ENCODE measurements at regions not wholly inside any gene's neighbourhood (a gene's known extent, or its start where the extent isn't known, plus 50 kb on each side); places are given as distances from the start of the nearest gene placed in this dataset.

DNA sequence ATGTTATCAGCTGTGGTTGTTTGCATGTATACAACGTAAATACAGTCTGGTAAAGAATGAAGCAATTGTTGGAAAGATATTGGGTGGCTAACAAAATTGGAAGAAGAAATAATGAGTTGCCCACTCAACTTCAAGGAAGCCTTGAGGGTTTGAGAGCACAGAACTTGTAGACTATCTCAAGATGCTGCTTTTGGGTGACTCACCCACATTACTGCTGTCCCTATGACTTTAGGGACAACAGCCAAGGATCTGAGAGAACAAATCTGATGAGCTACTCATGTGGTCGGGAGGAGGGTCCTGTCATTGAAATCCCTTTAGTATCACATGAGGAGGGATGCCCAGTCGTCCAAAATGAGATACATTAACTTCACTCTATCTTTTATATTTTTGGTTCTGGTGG is 261.8 kb downstream of the GAS1 start:
- TF ChIP-seq, protein P1, sequence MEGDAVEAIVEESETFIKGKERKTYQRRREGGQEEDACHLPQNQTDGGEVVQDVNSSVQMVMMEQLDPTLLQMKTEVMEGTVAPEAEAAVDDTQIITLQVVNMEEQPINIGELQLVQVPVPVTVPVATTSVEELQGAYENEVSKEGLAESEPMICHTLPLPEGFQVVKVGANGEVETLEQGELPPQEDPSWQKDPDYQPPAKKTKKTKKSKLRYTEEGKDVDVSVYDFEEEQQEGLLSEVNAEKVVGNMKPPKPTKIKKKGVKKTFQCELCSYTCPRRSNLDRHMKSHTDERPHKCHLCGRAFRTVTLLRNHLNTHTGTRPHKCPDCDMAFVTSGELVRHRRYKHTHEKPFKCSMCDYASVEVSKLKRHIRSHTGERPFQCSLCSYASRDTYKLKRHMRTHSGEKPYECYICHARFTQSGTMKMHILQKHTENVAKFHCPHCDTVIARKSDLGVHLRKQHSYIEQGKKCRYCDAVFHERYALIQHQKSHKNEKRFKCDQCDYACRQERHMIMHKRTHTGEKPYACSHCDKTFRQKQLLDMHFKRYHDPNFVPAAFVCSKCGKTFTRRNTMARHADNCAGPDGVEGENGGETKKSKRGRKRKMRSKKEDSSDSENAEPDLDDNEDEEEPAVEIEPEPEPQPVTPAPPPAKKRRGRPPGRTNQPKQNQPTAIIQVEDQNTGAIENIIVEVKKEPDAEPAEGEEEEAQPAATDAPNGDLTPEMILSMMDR (IDR thresholded peaks at IDR 0.05; ENCODE audit: unreplicated experiment in 3 of 3) = no peak
- Mint-ChIP-seq H3K36me3 (ENCODE audit: low read depth) (no peaks in the 10 kb centered on the region), H3K4me1 (peaks cover 29% of the 10 kb centered on the region), H3K27ac (peak overlapping the region; percentile 48 to 53 (median 49)), H3K4me3 (no peak overlapping the region), H3K27me3 (ENCODE audit: low read depth) (no peaks in the 10 kb centered on the region), H3K9me3 (no peaks in the 10 kb centered on the region)

DNA sequence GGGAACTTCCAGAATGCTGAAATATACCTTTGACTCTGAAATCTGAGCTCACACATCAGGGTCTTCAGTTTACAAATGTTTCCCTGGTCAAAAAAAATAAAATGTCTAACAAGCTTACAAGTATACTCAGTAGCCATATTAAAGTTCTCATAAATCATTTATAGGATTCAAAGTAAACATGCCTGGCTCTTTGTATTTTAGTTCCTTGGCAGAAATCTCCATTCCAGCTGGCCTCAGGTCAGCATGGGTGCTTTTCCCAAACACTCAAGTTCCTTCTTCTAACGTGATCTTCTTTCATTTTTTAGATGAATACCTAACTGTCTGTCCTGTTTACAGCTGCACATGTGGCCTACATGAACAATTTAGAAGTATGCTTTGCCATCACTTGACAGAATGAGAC is 263.2 kb downstream of the GAS1 start:
- Mint-ChIP-seq H3K36me3 (ENCODE audit: low read depth) (no peaks in the 10 kb centered on the region), H3K4me3 (no peak overlapping the region), H3K4me1 (peaks cover 29% of the 10 kb centered on the region), H3K27ac (peak overlapping the region; percentile 26 to 82 (median 76)), H3K27me3 (ENCODE audit: low read depth) (no peaks in the 10 kb centered on the region), H3K9me3 (no peaks in the 10 kb centered on the region)
- TF ChIP-seq, protein P1 (IDR thresholded peaks at IDR 0.05; ENCODE audit: unreplicated experiment in 3 of 3) = no peak

DNA sequence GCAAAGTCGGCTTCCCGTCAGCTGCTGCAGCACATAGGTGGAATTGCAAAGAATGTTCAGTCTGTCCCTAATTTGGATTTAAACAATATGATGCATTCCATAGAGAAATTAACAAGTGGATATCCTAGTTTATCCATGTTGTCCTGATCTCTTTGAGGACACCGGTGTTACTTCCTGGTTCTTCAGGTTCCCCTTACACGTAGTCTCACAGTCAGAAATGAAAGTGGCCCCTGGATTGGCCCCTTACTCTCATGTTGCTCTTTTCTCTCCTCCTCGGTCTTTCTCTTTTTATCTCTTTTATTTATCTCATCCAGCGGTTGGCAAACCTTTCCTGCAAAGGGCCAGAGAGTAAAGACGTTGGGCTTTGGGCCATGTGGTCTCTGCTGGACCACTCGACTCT is 265.1 kb downstream of the GAS1 start:
- TF ChIP-seq, protein P1 (IDR thresholded peaks at IDR 0.05; ENCODE audit: unreplicated experiment in 3 of 3) = no peak
- no peaks in the 10 kb centered on the region for H3K27me3 Mint-ChIP-seq (ENCODE audit: low read depth)
- H3K4me3 Mint-ChIP-seq = no peak overlapping the region
- peak overlapping the region in 1 of 3 experiments; percentile 29 for H3K27ac Mint-ChIP-seq
- no peaks in the 10 kb centered on the region for H3K9me3 Mint-ChIP-seq
- peaks cover 36% of the 10 kb centered on the region for H3K4me1 Mint-ChIP-seq
- no peaks in the 10 kb centered on the region for H3K36me3 Mint-ChIP-seq (ENCODE audit: low read depth)

DNA sequence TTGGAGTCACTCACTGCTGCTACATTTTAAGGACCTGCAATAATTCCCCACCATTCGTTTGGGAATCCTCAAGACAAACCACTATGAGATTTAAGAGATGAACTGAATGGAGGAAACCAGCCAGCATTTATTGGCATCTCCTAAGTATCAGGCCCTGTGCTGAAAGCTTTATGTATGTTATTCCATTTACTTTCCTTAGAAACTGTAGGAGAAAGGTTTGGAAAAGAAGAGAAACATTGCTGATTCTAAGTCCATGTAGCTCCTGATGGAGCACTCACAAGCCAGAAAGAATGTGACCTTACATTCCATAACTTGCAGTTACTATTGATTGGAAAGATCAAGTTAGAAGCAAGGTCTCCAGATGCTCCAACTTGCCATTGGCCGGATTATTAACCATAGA is 267.4 kb downstream of the GAS1 start:
- Mint-ChIP-seq H3K27me3 (ENCODE audit: low read depth) (no peaks in the 10 kb centered on the region), H3K4me1 (peaks cover 57% of the 10 kb centered on the region), H3K36me3 (ENCODE audit: low read depth) (no peaks in the 10 kb centered on the region), H3K27ac (peak overlapping the region in 2 of 3 experiments; percentile 6 to 50), H3K4me3 (no peak overlapping the region), H3K9me3 (no peaks in the 10 kb centered on the region)
- TF ChIP-seq, protein P1 (IDR thresholded peaks at IDR 0.05; ENCODE audit: unreplicated experiment in 3 of 3) = no peak

DNA sequence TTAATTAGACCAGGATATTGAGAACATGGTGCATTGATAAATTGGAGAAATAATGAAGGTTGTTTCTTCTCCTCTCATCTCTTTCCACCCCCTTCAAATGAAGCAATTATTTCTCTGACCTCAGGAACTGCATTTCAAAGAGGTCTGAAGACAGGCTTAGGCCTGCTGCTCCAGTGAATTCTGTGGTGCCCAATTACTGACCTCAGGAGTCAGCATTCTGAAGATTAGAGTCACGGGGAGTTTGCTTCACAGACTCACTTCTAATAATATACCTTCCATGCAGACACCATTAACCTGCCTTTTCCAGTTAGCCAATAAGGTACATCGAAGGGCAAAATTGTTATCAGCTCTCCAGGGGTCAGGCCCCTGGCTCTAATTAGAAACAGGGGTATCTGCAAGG is 270.9 kb downstream of the GAS1 start:
- Mint-ChIP-seq H3K27me3 (ENCODE audit: low read depth) (no peaks in the 10 kb centered on the region), H3K27ac (peak overlapping the region in 2 of 3 experiments; percentile 24 to 65), H3K36me3 (ENCODE audit: low read depth) (no peaks in the 10 kb centered on the region)

DNA sequence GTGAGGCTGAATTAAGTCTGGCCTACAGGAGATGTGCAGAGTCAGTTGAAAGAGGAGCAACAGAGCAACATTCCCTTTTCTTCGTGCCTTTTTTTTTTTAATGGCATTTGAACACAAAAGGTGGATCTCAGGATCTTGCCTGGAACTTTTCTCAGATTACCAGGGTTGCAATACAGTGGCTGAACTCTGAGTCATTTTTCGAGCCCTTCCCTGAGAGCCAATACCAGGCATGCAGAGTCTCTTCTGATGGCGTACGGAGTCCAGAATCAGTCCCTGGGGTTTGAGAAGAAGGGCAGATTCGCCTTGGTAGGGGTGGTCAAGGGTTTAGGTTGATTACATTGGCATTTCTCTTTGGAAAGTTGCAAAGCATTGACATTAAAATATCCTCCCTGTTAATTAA is 271.5 kb downstream of the GAS1 start:
- Mint-ChIP-seq H3K36me3 (ENCODE audit: low read depth) (no peaks in the 10 kb centered on the region), H3K4me3 (no peak overlapping the region), H3K9me3 (peaks cover 2% of the 10 kb centered on the region), H3K27ac (peak overlapping the region in 2 of 3 experiments; percentile 24 to 27), H3K27me3 (ENCODE audit: low read depth) (no peaks in the 10 kb centered on the region), H3K4me1 (peaks cover 71% of the 10 kb centered on the region)
- TF ChIP-seq, protein P1 (IDR thresholded peaks at IDR 0.05; ENCODE audit: unreplicated experiment in 3 of 3) = no peak

More for the DNA sequence above, 270.9 kb downstream of the GAS1 start:
- H3K4me3 Mint-ChIP-seq = no peak overlapping the region
- TF ChIP-seq, protein P1 (IDR thresholded peaks at IDR 0.05; ENCODE audit: unreplicated experiment in 3 of 3) = no peak
- peaks cover 69% of the 10 kb centered on the region for H3K4me1 Mint-ChIP-seq
- no peaks in the 10 kb centered on the region for H3K9me3 Mint-ChIP-seq

Data from nephron (organoid).